ENCODE measurements at regions not wholly inside any gene's neighbourhood (a gene's known extent, or its start where the extent isn't known, plus 50 kb on each side); places are given as distances from the start of the nearest gene placed in this dataset.

DNA sequence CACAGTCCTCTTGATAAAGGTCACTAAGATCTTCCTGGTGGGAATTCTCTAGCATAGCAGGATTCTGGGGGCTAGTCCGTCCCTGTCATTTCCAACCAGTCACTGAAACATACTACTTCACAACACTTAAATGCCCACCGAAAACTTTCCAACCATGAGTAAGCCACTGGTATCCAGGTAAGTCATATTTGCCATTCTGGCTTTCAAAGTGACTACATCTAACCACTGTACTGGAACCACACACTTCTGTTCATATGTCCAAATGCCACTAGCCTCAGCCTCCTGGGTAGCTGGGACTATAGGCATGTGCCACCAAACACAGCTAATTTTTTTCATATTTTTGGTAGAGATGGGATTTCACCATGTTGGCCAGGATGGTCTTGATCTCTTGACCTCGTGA is 64.3 kb upstream of the VANGL1 start:
- Mint-ChIP-seq H3K27ac (no peak overlapping the region), H3K36me3 (ENCODE audit: insufficient read depth) (no peaks in the 10 kb centered on the region)
- no peak for ATAC-seq (replicated peaks)

DNA sequence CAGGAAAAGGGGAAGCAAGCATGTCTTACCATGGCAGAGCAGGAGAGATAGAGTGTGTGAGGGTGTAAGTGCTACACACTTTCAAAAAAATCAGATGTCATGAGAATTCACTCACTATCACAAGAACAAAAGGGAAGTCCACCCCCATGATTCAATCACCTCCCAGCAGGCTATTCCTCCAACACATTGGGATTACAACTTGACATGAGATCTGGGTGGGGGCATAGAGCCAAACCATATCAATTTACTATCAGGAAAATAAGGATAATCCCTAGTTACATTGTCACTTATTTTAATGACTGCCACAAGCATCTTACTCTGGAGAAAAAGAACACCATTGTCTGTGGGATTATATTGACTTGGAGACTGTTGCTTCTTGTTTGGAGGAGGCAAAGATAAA is 66.1 kb upstream of the VANGL1 start:
- no peak for ATAC-seq (replicated peaks)

More for the DNA sequence above, 64.3 kb upstream of the VANGL1 start:
- H3K27me3 Mint-ChIP-seq, result peaks cover 0 to 6% of the 10 kb centered on the region in 2 donors
- H3K4me1 Mint-ChIP-seq (ENCODE audit: low read depth in 2 of 2), result no peaks in the 10 kb centered on the region
- H3K9me3 Mint-ChIP-seq, result peaks cover 6 to 13% of the 10 kb centered on the region in 2 donors
- no peak overlapping the region for H3K4me3 Mint-ChIP-seq
- no peak for DNase-seq

DNA sequence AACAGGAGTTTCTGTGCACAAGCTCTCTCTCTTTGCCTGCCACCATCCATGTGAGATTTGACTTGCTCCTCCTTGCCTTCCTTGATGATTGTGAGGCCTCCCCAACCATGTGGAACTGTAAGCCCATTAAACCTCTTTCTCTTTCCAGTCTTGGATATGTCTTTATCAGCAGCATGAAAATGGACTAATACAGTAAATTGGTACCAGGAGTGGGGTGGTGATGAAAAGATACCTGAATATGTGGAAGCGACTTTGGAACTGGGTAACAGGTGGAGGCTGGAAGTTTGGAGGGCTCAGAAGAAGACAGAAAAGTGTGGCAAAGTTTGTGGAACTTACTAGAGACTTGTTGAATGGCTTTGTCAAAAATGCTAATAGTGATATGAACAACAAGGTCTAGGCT is 69.1 kb upstream of the VANGL1 start:
- ATAC-seq (replicated peaks), result no peak
- Mint-ChIP-seq H3K9me3 (peaks cover 10 to 20% of the 10 kb centered on the region in 2 donors), H3K4me1 (ENCODE audit: low read depth in 2 of 2) (no peaks in the 10 kb centered on the region)

More for the DNA sequence above, 66.1 kb upstream of the VANGL1 start:
- H3K9me3 Mint-ChIP-seq, result peaks cover 6 to 15% of the 10 kb centered on the region in 2 donors
- DNase-seq, result no peak
- H3K4me1 Mint-ChIP-seq (ENCODE audit: low read depth in 2 of 2), result no peaks in the 10 kb centered on the region
- H3K27ac Mint-ChIP-seq, result no peak overlapping the region
- H3K27me3 Mint-ChIP-seq, result peaks cover 0 to 6% of the 10 kb centered on the region in 2 donors
- no peaks in the 10 kb centered on the region for H3K36me3 Mint-ChIP-seq (ENCODE audit: insufficient read depth)
- H3K4me3 Mint-ChIP-seq, result no peak overlapping the region

DNA sequence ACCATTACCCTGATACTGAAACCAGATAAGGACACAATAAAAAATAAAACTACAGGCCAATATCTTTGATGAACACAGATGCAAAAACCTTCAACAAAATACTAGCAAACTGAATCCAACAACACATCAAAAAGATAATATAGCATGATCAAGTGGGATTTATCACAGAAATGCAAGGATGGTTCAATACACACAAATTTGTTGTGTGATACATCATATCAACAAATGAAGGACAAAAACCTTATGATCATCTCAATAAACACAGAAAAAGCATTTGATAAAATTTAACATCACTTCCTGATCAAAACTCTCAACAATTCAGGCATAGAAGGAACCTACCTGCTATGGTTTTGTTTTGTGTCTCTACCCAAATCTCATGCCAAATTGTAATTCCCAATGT is 74.3 kb upstream of the VANGL1 start:
- Mint-ChIP-seq H3K36me3 (ENCODE audit: insufficient read depth) (no peaks in the 10 kb centered on the region), H3K4me1 (ENCODE audit: low read depth in 2 of 2) (no peaks in the 10 kb centered on the region), H3K4me3 (no peak overlapping the region), H3K27ac (no peak overlapping the region), H3K9me3 (peaks cover 6 to 9% of the 10 kb centered on the region in 2 donors), H3K27me3 (peaks cover 26 to 36% of the 10 kb centered on the region in 2 donors)
- DNase-seq, result no peak
- ATAC-seq (replicated peaks), result no peak

More for the DNA sequence above, 69.1 kb upstream of the VANGL1 start:
- no peak overlapping the region for H3K27ac Mint-ChIP-seq
- no peak overlapping the region for H3K4me3 Mint-ChIP-seq
- H3K27me3 Mint-ChIP-seq, result peaks cover 6 to 10% of the 10 kb centered on the region in 2 donors
- H3K36me3 Mint-ChIP-seq (ENCODE audit: insufficient read depth), result no peaks in the 10 kb centered on the region
- no peak for DNase-seq

DNA sequence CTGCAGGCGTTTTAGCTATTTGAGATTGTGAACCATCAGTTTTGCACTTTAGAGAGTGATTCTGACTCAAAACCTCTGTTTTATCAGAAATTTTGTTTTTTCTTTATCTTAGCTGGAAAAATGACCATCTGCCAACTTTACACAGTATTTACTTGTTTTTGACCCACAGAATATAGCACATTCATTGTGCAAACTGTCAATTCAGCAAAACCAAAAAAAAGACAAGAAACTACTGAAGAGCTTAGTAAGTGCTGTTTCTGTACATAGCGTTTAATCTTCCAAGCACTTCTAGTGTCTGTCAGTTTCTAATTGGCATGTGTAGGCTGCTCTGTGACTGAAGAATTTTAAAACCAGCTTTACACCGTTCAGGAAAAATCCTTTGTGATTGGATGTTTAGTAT is 76.0 kb upstream of the VANGL1 start:
- no peak overlapping the region for H3K27ac Mint-ChIP-seq
- peaks cover 40% of the 10 kb centered on the region in 2 donors for H3K27me3 Mint-ChIP-seq
- no peak overlapping the region for H3K4me3 Mint-ChIP-seq
- peaks cover 6 to 7% of the 10 kb centered on the region in 2 donors for H3K9me3 Mint-ChIP-seq
- no peak for ATAC-seq (replicated peaks)
- no peaks in the 10 kb centered on the region for H3K36me3 Mint-ChIP-seq (ENCODE audit: insufficient read depth)
- DNase-seq, result no peak
- H3K4me1 Mint-ChIP-seq (ENCODE audit: low read depth in 2 of 2), result no peaks in the 10 kb centered on the region

DNA sequence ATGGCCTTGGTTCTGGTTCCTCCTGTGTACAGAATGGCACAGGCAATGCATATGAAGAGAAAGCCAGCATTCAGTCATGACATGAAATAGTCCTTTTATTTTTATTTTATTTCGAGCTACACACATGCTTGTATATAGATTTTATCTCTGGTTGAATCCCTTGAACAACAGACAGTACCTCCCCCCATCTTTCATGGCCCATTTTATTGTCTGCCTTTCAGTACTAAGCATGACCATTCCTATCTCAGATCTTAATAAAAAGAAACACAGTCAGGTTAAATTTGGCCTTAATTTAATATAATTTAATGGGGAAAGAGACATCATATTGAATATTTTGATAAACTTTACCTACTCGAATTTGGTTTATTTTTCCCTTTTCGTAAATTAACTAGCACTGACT is 76.4 kb upstream of the VANGL1 start:
- no peak overlapping the region for H3K27ac Mint-ChIP-seq

GRCh38 chr1:115564201-115564600 is 77.6 kb upstream of the VANGL1 start:
- H3K9me3 Mint-ChIP-seq, result peaks cover 6 to 7% of the 10 kb centered on the region in 2 donors
- peaks cover 46 to 48% of the 10 kb centered on the region in 2 donors for H3K27me3 Mint-ChIP-seq
- no peaks in the 10 kb centered on the region for H3K4me1 Mint-ChIP-seq (ENCODE audit: low read depth in 2 of 2)
- DNase-seq (no peak), ATAC-seq (replicated peaks) (no peak)
- H3K4me3 Mint-ChIP-seq, result no peak overlapping the region
- no peak overlapping the region for H3K27ac Mint-ChIP-seq
- no peaks in the 10 kb centered on the region for H3K36me3 Mint-ChIP-seq (ENCODE audit: insufficient read depth)

More for the DNA sequence above, 76.4 kb upstream of the VANGL1 start:
- no peaks in the 10 kb centered on the region for H3K36me3 Mint-ChIP-seq (ENCODE audit: insufficient read depth)
- H3K27me3 Mint-ChIP-seq, result peaks cover 40 to 42% of the 10 kb centered on the region in 2 donors
- ATAC-seq (replicated peaks), result no peak
- no peaks in the 10 kb centered on the region for H3K4me1 Mint-ChIP-seq (ENCODE audit: low read depth in 2 of 2)
- H3K9me3 Mint-ChIP-seq, result peaks cover 6 to 7% of the 10 kb centered on the region in 2 donors
- H3K4me3 Mint-ChIP-seq, result no peak overlapping the region
- no peak for DNase-seq

DNA sequence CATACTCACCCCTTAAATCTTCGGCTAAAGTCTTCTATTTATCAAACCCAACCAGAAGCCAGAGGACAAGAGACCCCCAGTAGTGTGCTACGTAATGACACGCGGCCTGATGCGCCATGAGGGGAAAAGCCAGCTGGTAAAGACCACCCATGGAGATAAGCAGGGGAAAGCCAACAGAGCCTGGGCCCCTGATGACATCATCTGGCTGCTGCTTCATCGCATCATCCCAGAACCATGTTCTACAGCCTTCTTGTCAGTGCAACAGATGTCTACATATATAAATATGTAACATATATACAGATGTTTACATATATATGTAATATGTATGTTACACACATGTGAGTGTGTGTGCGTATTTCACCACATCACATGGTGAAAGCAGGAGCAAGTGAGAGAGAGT is 81.7 kb upstream of the VANGL1 start:
- H3K9me3 Mint-ChIP-seq, result no peaks in the 10 kb centered on the region
- peaks cover 35 to 42% of the 10 kb centered on the region in 2 donors for H3K27me3 Mint-ChIP-seq
- H3K4me3 Mint-ChIP-seq, result no peak overlapping the region

GRCh38 chr1:115558275-115558674 is 83.5 kb upstream of the VANGL1 start:
- DNase-seq, result no peak
- H3K36me3 Mint-ChIP-seq (ENCODE audit: insufficient read depth), result no peaks in the 10 kb centered on the region
- H3K27ac Mint-ChIP-seq, result no peak overlapping the region

More for the DNA sequence above, 81.7 kb upstream of the VANGL1 start:
- DNase-seq (no peak), ATAC-seq (replicated peaks) (no peak)
- Mint-ChIP-seq H3K27ac (no peak overlapping the region), H3K36me3 (ENCODE audit: insufficient read depth) (no peaks in the 10 kb centered on the region), H3K4me1 (ENCODE audit: low read depth in 2 of 2) (no peaks in the 10 kb centered on the region)

GRCh38 chr1:115557715-115558114 is 84.1 kb upstream of the VANGL1 start:
- no peaks in the 10 kb centered on the region for H3K9me3 Mint-ChIP-seq
- ATAC-seq (replicated peaks) (no peak), DNase-seq (no peak)
- no peaks in the 10 kb centered on the region for H3K4me1 Mint-ChIP-seq (ENCODE audit: low read depth in 2 of 2)
- no peak overlapping the region for H3K27ac Mint-ChIP-seq
- no peak overlapping the region for H3K4me3 Mint-ChIP-seq
- no peaks in the 10 kb centered on the region for H3K36me3 Mint-ChIP-seq (ENCODE audit: insufficient read depth)
- peaks cover 15 to 31% of the 10 kb centered on the region in 2 donors for H3K27me3 Mint-ChIP-seq

More at GRCh38 chr1:115558275-115558674, 83.5 kb upstream of the VANGL1 start:
- H3K27me3 Mint-ChIP-seq, result peaks cover 20 to 36% of the 10 kb centered on the region in 2 donors
- H3K4me3 Mint-ChIP-seq, result no peak overlapping the region
- ATAC-seq (replicated peaks), result no peak
- no peaks in the 10 kb centered on the region for H3K4me1 Mint-ChIP-seq (ENCODE audit: low read depth in 2 of 2)
- H3K9me3 Mint-ChIP-seq, result no peaks in the 10 kb centered on the region

GRCh38 chr1:115556236-115556635 is 85.5 kb upstream of the VANGL1 start:
- no peaks in the 10 kb centered on the region for H3K9me3 Mint-ChIP-seq
- peaks cover 22 to 30% of the 10 kb centered on the region in 2 donors for H3K27me3 Mint-ChIP-seq
- no peaks in the 10 kb centered on the region for H3K4me1 Mint-ChIP-seq (ENCODE audit: low read depth in 2 of 2)
- no peak for DNase-seq
- no peak for ATAC-seq (replicated peaks)
- H3K4me3 Mint-ChIP-seq, result no peak overlapping the region
- no peak overlapping the region for H3K27ac Mint-ChIP-seq
- H3K36me3 Mint-ChIP-seq (ENCODE audit: insufficient read depth), result no peaks in the 10 kb centered on the region

GRCh38 chr1:115555446-115555845 is 86.3 kb upstream of the VANGL1 start:
- Mint-ChIP-seq H3K4me1 (ENCODE audit: low read depth in 2 of 2) (no peaks in the 10 kb centered on the region), H3K36me3 (ENCODE audit: insufficient read depth) (no peaks in the 10 kb centered on the region), H3K27me3 (peaks cover 27 to 30% of the 10 kb centered on the region in 2 donors), H3K9me3 (no peaks in the 10 kb centered on the region), H3K4me3 (no peak overlapping the region), H3K27ac (no peak overlapping the region)
- DNase-seq (no peak), ATAC-seq (replicated peaks) (no peak)

DNA sequence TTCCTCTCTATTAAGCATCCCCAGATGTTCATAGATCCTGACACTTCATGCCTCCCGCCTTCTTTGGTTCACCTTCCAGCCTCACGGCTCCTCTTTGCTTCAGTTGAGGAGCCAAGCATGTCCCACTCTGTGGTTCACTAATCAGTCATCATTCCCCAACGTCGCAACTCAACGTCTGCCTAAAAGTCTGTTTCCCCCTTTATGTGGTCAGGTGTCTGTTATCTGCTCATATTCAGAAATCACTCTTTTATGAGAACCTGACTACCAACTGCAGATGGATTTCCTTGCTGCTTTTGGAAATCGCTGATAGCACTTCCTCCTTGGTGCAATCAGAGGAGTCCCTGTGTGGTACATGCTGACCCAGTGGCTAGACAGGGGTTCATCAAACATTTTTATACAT is 94.1 kb upstream of the VANGL1 start:
- peaks cover 39 to 46% of the 10 kb centered on the region in 2 donors for H3K27me3 Mint-ChIP-seq
- ATAC-seq (replicated peaks), result no peak
- no peak for DNase-seq
- no peaks in the 10 kb centered on the region for H3K9me3 Mint-ChIP-seq
- no peaks in the 10 kb centered on the region for H3K36me3 Mint-ChIP-seq (ENCODE audit: insufficient read depth)
- H3K4me1 Mint-ChIP-seq (ENCODE audit: low read depth in 2 of 2), result no peaks in the 10 kb centered on the region
- no peak overlapping the region for H3K4me3 Mint-ChIP-seq
- no peak overlapping the region for H3K27ac Mint-ChIP-seq

DNA sequence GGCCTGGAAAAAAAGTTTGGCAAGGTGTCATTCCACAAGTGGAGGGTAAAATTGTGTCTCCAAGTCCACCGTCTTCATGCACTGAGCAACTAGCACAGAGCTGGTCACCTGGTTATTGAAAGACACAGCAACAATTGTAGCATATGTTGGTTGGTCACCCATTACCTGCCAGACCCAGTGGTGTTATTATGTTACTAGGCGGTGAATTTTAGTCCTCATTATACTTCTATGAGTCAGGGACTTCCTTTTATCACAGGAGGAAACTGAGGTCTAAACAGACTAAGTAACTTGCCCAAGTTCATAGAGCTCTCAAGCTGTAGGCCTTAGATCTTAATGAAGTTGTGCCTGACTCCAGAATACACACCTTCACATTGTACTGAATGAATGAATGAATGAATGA is 94.9 kb upstream of the VANGL1 start:
- Mint-ChIP-seq H3K27me3 (peaks cover 40 to 46% of the 10 kb centered on the region in 2 donors), H3K36me3 (ENCODE audit: insufficient read depth) (no peaks in the 10 kb centered on the region), H3K4me3 (no peak overlapping the region), H3K9me3 (no peaks in the 10 kb centered on the region), H3K27ac (no peak overlapping the region), H3K4me1 (ENCODE audit: low read depth in 2 of 2) (no peaks in the 10 kb centered on the region)
- DNase-seq (no peak), ATAC-seq (replicated peaks) (no peak)

Data from effector memory CD8-positive, alpha-beta T cell (primary cell).